K562 (cell line): ENCODE measurements at regions not wholly inside any gene's neighbourhood (a gene's known extent, or its start where the extent isn't known, plus 50 kb on each side); places are given as distances from the start of the nearest gene placed in this dataset.

Experiments used
- CHD4 ChIP-seq: fragments of 200-600 bp; sonication (generic); IDR thresholded peaks from 3 replicates; pipeline ENCODE4 v1.6.1; 2012; ENCODE audit warnings: low read depth, mild to moderate bottlenecking, mixed read lengths, low read length, inconsistent platforms; ENCODE audit not compliant: insufficient read depth, insufficient replicate concordance, poor library complexity, severe bottlenecking
- ETV5 ChIP-seq: sonication (generic); formaldehyde crosslinking; IDR thresholded peaks from 2 replicates; pipeline ENCODE4 v1.4.0; 2020; ENCODE audit warnings: low read depth, mild to moderate bottlenecking, missing genetic modification reagents
- HNRNPL ChIP-seq: fragments of 200-400 bp; formaldehyde crosslinking; IDR thresholded peaks from 2 replicates; pipeline ENCODE4 v1.6.1; 2017; ENCODE audit warnings: low read depth, mild to moderate bottlenecking, low read length
- NR1H2 ChIP-seq: sonication (generic); formaldehyde crosslinking; IDR thresholded peaks from 2 replicates; pipeline ENCODE4 v1.4.0; 2020; ENCODE audit warnings: mild to moderate bottlenecking, missing genetic modification reagents
- POLR2G ChIP-seq: fragments of 200-400 bp; formaldehyde crosslinking; IDR thresholded peaks from 2 replicates; pipeline ENCODE4 v1.6.1; 2017; ENCODE audit warnings: low read depth, mild to moderate bottlenecking, antibody characterized with exemption, low read length, moderate library complexity
- RBFOX2 ChIP-seq: fragments of 200-400 bp; formaldehyde crosslinking; IDR thresholded peaks from 2 replicates; pipeline ENCODE4 v1.6.1; 2017; ENCODE audit warnings: low read depth, mild to moderate bottlenecking, low read length, moderate library complexity
- ZBTB17 ChIP-seq: fragments of 450-650 bp; formaldehyde crosslinking; IDR thresholded peaks from 2 replicates; pipeline ENCODE4 v1.4.0; 2020; ENCODE audit warnings: mild to moderate bottlenecking
- ZBTB7A ChIP-seq: IDR thresholded peaks from 2 replicates; pipeline ENCODE4 v1.6.1; 2011; ENCODE audit warnings: low read depth, mild to moderate bottlenecking, low read length, moderate library complexity, borderline replicate concordance; ENCODE audit not compliant: control insufficient read depth
- ZC3H4 ChIP-seq: sonication (generic); formaldehyde crosslinking; IDR thresholded peaks from 2 replicates; pipeline ENCODE4 v1.9.0; 2021; ENCODE audit warnings: missing genetic modification reagents, borderline replicate concordance
- ZNF586 ChIP-seq: fragments of 450-650 bp; formaldehyde crosslinking; conservative IDR thresholded peaks from 2 replicates; pipeline ENCODE4 v1.4.0; 2020; ENCODE audit warnings: mild to moderate bottlenecking, moderate library complexity
- TF ChIP-seq, protein P1 (sequence below), 3 experiments: fragments of 200-800 bp in 1 of 3; sonication (Bioruptor generic) in 1 of 3; sonication (generic) in 1 of 3; formaldehyde crosslinking in 1 of 3; IDR thresholded peaks; 2 replicates each; pipeline versions ENCODE4 v1.6.1 to v1.8.0; 2016 to 2022; ENCODE audit warnings: mild to moderate bottlenecking in 2 of 3, missing compliant biosample characterization in 2 of 3, missing genetic modification characterization in 2 of 3, missing genetic modification reagents in 1 of 3
- TF ChIP-seq, protein P2 (sequence below): fragments of 450-650 bp; formaldehyde crosslinking; IDR thresholded peaks from 2 replicates; pipeline ENCODE4 v1.4.0; 2020; ENCODE audit warnings: mild to moderate bottlenecking, moderate library complexity
- TF ChIP-seq, protein P3 (sequence below): fragments of 200-600 bp; sonication (generic); IDR thresholded peaks from one replicate; pipeline ENCODE4 v1.6.1; 2012; ENCODE audit warnings: mild to moderate bottlenecking, low read depth, low read length, inconsistent platforms

DNA sequence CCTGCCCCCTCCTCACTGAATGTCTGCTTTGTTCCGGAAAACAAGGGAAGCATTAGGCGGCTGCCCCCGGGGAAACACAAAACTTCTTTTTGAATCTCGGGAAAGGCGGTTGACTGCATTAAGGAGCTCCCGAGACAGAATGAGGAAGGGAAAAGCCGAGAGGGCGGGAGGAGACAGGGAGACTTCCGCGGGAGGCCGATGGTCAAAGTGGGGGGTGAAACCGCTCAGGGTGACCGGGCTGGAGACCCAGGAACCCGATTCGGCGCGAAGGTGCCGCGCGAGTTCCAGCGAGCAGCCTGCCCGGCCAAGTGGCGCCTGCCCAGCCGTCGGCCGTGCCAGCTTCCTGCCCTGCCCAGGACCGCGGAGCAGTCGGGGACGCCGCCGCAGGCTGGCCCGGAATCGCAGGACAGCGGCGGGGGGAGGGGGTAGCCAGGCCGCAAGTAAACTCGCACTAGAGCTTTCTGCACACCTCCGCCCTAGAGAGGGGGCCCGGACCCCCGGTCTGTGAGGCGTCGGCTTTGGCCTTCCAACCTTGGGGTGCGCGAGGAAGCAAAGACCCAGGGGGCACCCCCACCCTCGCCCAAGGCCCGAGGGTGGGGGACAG is 55.1 kb upstream of the BCOR start (continued):
- TF ChIP-seq RBFOX2 (peak; percentile 80), ZBTB17 (CRISPR knock-in tag) (no peak), ZBTB7A (peak; percentile 57; the same call in 1 of the 2 replicates), CHD4 (no peak), HNRNPL (0 out of 2 replicates have a peak, but pooled peaks have one; percentile 55), ZC3H4 (CRISPR knock-in tag) (0 out of 2 replicates have a peak, but pooled peaks have one; percentile 35), POLR2G (peak; percentile 70), NR1H2 (no peak), ZNF586 (no peak), ETV5 (0 out of 2 replicates have a peak, but pooled peaks have one; percentile 41)
- TF ChIP-seq, protein P1, sequence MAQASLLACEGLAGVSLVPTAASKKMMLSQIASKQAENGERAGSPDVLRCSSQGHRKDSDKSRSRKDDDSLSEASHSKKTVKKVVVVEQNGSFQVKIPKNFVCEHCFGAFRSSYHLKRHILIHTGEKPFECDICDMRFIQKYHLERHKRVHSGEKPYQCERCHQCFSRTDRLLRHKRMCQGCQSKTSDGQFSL (CRISPR knock-in tag; IDR thresholded peaks at IDR 0.05): peak; percentile 77
- TF ChIP-seq, protein P1 (tag; IDR thresholded peaks at IDR 0.05): no peak
- TF ChIP-seq, protein P2, sequence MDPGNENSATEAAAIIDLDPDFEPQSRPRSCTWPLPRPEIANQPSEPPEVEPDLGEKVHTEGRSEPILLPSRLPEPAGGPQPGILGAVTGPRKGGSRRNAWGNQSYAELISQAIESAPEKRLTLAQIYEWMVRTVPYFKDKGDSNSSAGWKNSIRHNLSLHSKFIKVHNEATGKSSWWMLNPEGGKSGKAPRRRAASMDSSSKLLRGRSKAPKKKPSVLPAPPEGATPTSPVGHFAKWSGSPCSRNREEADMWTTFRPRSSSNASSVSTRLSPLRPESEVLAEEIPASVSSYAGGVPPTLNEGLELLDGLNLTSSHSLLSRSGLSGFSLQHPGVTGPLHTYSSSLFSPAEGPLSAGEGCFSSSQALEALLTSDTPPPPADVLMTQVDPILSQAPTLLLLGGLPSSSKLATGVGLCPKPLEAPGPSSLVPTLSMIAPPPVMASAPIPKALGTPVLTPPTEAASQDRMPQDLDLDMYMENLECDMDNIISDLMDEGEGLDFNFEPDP (CRISPR knock-in tag): no peak
- TF ChIP-seq, protein P3, sequence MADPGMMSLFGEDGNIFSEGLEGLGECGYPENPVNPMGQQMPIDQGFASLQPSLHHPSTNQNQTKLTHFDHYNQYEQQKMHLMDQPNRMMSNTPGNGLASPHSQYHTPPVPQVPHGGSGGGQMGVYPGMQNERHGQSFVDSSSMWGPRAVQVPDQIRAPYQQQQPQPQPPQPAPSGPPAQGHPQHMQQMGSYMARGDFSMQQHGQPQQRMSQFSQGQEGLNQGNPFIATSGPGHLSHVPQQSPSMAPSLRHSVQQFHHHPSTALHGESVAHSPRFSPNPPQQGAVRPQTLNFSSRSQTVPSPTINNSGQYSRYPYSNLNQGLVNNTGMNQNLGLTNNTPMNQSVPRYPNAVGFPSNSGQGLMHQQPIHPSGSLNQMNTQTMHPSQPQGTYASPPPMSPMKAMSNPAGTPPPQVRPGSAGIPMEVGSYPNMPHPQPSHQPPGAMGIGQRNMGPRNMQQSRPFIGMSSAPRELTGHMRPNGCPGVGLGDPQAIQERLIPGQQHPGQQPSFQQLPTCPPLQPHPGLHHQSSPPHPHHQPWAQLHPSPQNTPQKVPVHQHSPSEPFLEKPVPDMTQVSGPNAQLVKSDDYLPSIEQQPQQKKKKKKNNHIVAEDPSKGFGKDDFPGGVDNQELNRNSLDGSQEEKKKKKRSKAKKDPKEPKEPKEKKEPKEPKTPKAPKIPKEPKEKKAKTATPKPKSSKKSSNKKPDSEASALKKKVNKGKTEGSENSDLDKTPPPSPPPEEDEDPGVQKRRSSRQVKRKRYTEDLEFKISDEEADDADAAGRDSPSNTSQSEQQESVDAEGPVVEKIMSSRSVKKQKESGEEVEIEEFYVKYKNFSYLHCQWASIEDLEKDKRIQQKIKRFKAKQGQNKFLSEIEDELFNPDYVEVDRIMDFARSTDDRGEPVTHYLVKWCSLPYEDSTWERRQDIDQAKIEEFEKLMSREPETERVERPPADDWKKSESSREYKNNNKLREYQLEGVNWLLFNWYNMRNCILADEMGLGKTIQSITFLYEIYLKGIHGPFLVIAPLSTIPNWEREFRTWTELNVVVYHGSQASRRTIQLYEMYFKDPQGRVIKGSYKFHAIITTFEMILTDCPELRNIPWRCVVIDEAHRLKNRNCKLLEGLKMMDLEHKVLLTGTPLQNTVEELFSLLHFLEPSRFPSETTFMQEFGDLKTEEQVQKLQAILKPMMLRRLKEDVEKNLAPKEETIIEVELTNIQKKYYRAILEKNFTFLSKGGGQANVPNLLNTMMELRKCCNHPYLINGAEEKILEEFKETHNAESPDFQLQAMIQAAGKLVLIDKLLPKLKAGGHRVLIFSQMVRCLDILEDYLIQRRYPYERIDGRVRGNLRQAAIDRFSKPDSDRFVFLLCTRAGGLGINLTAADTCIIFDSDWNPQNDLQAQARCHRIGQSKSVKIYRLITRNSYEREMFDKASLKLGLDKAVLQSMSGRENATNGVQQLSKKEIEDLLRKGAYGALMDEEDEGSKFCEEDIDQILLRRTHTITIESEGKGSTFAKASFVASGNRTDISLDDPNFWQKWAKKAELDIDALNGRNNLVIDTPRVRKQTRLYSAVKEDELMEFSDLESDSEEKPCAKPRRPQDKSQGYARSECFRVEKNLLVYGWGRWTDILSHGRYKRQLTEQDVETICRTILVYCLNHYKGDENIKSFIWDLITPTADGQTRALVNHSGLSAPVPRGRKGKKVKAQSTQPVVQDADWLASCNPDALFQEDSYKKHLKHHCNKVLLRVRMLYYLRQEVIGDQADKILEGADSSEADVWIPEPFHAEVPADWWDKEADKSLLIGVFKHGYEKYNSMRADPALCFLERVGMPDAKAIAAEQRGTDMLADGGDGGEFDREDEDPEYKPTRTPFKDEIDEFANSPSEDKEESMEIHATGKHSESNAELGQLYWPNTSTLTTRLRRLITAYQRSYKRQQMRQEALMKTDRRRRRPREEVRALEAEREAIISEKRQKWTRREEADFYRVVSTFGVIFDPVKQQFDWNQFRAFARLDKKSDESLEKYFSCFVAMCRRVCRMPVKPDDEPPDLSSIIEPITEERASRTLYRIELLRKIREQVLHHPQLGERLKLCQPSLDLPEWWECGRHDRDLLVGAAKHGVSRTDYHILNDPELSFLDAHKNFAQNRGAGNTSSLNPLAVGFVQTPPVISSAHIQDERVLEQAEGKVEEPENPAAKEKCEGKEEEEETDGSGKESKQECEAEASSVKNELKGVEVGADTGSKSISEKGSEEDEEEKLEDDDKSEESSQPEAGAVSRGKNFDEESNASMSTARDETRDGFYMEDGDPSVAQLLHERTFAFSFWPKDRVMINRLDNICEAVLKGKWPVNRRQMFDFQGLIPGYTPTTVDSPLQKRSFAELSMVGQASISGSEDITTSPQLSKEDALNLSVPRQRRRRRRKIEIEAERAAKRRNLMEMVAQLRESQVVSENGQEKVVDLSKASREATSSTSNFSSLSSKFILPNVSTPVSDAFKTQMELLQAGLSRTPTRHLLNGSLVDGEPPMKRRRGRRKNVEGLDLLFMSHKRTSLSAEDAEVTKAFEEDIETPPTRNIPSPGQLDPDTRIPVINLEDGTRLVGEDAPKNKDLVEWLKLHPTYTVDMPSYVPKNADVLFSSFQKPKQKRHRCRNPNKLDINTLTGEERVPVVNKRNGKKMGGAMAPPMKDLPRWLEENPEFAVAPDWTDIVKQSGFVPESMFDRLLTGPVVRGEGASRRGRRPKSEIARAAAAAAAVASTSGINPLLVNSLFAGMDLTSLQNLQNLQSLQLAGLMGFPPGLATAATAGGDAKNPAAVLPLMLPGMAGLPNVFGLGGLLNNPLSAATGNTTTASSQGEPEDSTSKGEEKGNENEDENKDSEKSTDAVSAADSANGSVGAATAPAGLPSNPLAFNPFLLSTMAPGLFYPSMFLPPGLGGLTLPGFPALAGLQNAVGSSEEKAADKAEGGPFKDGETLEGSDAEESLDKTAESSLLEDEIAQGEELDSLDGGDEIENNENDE: no peak
